HUES64 (cell line): ENCODE measurements at regions not wholly inside any gene's neighbourhood (a gene's known extent, or its start where the extent isn't known, plus 50 kb on each side); places are given as distances from the start of the nearest gene placed in this dataset.

Source experiments
- H3K27ac ChIP-seq: 2 replicates; pipeline ENCODE4 v1.7.0; 2013; ENCODE audit warnings: low read depth, low read length, inconsistent platforms
- H3K27me3 ChIP-seq: 2 replicates; pipeline ENCODE4 v1.6.1; 2013; ENCODE audit warnings: mild to moderate bottlenecking, low read length; ENCODE audit not compliant: insufficient read depth
- H3K36me3 ChIP-seq: 2 replicates; pipeline ENCODE4 v1.6.1; 2013; ENCODE audit warnings: mild to moderate bottlenecking, low read length; ENCODE audit not compliant: insufficient read depth
- H3K4me1 ChIP-seq: 2 replicates; pipeline ENCODE4 v1.6.1; 2013; ENCODE audit warnings: mild to moderate bottlenecking, low read length, moderate library complexity; ENCODE audit not compliant: insufficient read depth
- H3K4me3 ChIP-seq: 2 replicates; pipeline ENCODE4 v1.5.1; 2013; ENCODE audit warnings: mild to moderate bottlenecking, low read length, moderate library complexity
- H3K9ac ChIP-seq: 2 replicates; pipeline ENCODE4 v1.6.1; 2013; ENCODE audit warnings: mild to moderate bottlenecking, low read depth, low read length
- H3K9me3 ChIP-seq: 2 replicates; pipeline ENCODE4 v1.6.1; 2013; ENCODE audit warnings: low read depth, low read length; ENCODE audit not compliant: insufficient read depth
- WGBS: fragments of 150-250, 120-280 bp; methylation state at CpG from one replicate; pipeline ENCODE4 v1.1.7; 2013; ENCODE audit warnings: missing lambda C conversion rate; 5-methylcytosine and 5-hydroxymethylcytosine counted together

DNA sequence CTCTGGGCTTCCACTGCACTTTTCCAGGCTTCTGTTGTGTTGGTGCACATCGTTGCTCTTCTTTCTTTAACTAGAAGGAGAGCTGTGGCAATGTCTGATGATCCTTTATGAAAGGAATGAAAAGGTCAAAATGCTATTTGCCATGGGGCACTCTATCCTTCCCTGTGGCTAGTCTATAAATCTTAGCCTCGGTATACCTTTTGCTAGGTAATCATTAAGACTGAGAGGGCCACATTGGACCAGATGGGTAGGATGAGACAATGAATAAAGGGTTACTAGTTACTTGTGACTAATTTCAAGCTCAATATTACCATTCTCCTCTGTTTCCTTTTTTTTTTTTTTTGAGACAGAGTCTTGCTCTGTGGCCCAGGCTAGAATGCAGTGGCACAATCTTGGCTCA is 89.4 kb upstream of the C1orf87 start:
- no peaks in the 10 kb centered on the region for H3K27me3 ChIP-seq
- 96% methylated on average over 2 of the region's 2 CpGs for WGBS
- H3K4me1 ChIP-seq: no peaks in the 10 kb centered on the region

DNA sequence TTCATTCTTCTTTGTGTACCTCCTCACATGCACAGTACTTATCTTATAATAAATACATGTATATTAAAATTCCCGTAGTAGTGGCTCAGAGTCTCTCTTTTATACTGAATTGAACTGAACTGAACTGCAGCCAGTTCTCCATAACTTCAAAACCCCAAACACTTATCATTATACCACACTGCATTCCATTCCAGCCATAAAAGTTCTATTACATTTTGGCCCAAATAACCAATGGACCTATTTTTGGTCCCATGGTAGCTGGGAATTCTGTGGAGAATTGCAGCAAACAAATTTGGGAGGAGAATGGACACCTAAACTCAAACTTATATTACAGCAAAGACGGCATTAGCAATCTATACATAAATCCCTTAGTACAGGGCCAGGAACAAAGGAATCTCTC is 86.6 kb upstream of the C1orf87 start:
- H3K9me3 ChIP-seq: no peaks in the 10 kb centered on the region
- no peaks in the 10 kb centered on the region for H3K36me3 ChIP-seq
- H3K27ac ChIP-seq: no peak overlapping the region
- no peaks in the 10 kb centered on the region for H3K4me1 ChIP-seq
- no peak overlapping the region for H3K9ac ChIP-seq
- 96% methylated on average over 2 of the region's 2 CpGs for WGBS
- no peak overlapping the region for H3K4me3 ChIP-seq
- H3K27me3 ChIP-seq: no peaks in the 10 kb centered on the region

More for the DNA sequence above, 89.4 kb upstream of the C1orf87 start:
- no peak overlapping the region for H3K27ac ChIP-seq
- H3K9ac ChIP-seq: no peak overlapping the region
- no peaks in the 10 kb centered on the region for H3K36me3 ChIP-seq
- H3K9me3 ChIP-seq: no peaks in the 10 kb centered on the region
- no peak overlapping the region for H3K4me3 ChIP-seq

DNA sequence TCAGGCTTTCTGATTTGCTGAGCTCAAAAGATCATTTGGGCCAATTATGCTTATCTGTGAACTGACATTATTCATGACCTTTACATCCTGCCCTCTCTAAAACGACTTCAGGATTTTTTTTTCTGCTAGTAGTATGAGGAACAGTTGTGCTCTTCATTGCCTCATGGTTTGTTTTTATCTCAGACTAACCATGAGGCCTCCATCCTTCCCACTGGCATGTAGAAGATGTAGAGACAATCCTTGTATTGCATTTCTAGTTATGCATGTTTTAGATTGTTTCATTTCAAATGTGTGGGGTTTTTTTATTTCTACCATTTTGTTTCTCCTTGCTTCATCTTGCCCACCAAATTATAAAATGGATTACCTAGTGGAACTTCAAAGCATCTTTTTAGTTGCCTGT is 82.8 kb upstream of the C1orf87 start:
- Histone ChIP-seq H3K36me3 (no peaks in the 10 kb centered on the region), H3K27ac (no peak overlapping the region), H3K4me3 (no peak overlapping the region), H3K9ac (no peak overlapping the region), H3K4me1 (peaks cover 7% of the 10 kb centered on the region), H3K9me3 (no peaks in the 10 kb centered on the region), H3K27me3 (no peaks in the 10 kb centered on the region)
- WGBS: no CpG with 5 or more reads among the region's 1 CpG

DNA sequence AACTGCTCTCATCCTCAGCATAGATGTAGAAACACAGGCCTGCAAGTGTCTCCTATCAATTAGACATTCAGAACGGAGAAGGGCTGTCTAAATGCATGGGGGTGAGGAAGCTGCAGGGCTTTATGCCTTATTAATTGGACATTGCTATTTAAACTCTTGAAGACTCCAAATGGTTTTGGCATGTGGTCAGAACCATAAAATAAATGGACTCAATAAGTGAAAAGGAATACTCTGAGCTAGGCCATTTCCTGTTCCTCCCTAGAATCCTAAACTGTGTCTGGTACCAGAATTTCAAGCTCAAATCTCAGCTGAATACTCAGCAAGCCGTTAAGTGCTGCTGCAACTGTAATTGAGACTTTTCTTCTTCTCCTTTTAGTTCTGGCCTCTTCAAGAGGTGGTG is 80.4 kb upstream of the C1orf87 start:
- H3K36me3 ChIP-seq: no peaks in the 10 kb centered on the region
- H3K9me3 ChIP-seq: no peaks in the 10 kb centered on the region
- no peak overlapping the region for H3K9ac ChIP-seq
- no peaks in the 10 kb centered on the region for H3K27me3 ChIP-seq
- H3K4me1 ChIP-seq: peaks cover 7% of the 10 kb centered on the region
- H3K4me3 ChIP-seq: no peak overlapping the region
- 92% methylated on average over 2 of the region's 2 CpGs for WGBS
- no peak overlapping the region for H3K27ac ChIP-seq

DNA sequence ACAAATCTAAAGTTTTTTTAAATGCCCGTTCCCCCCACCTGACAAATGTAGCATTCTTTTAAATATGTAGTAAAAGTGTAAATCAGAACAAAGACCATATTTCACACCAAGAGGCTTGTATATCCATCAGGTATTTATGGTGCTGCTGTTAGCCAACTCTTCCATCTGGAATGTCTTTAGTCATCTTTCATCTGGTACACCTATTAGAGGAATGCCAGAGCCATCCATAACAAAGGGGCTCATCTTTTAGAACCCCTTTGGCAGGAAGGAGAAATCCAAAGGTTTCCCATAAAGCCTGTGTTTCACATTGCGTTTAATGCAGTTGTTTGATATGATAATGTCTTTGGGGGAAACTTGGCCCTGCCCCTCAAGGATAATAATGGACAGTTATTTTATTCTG is 79.3 kb upstream of the C1orf87 start:
- Histone ChIP-seq H3K27me3 (no peaks in the 10 kb centered on the region), H3K27ac (no peak overlapping the region), H3K9me3 (no peaks in the 10 kb centered on the region), H3K36me3 (no peaks in the 10 kb centered on the region), H3K9ac (no peak overlapping the region), H3K4me1 (peaks cover 7% of the 10 kb centered on the region), H3K4me3 (no peak overlapping the region)
- WGBS: 61% methylated on average over 1 of the region's 2 CpGs

DNA sequence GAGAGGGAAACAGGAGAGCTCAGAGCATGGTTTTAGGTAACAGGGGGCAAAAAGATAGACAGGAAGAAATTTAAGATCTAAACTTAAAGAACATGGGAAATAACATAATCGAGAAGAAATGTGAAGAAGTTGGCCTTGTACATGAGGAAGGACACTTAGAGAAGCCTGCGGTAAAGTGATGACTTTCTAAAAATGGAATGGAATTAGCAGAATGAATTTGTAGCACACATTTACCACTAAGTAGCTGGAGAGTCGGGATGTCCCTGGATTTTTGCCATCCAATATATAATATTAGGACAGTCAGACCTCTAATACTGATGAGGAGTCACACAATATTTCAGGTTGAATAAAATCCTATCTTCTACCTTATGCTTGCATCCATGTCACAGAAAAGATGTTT is 77.7 kb upstream of the C1orf87 start:
- H3K9me3 ChIP-seq: no peaks in the 10 kb centered on the region
- H3K4me1 ChIP-seq: peaks cover 7% of the 10 kb centered on the region
- 97% methylated on average over 2 of the region's 3 CpGs for WGBS
- no peaks in the 10 kb centered on the region for H3K27me3 ChIP-seq
- H3K27ac ChIP-seq: no peak overlapping the region
- no peaks in the 10 kb centered on the region for H3K36me3 ChIP-seq
- no peak overlapping the region for H3K4me3 ChIP-seq
- H3K9ac ChIP-seq: no peak overlapping the region

DNA sequence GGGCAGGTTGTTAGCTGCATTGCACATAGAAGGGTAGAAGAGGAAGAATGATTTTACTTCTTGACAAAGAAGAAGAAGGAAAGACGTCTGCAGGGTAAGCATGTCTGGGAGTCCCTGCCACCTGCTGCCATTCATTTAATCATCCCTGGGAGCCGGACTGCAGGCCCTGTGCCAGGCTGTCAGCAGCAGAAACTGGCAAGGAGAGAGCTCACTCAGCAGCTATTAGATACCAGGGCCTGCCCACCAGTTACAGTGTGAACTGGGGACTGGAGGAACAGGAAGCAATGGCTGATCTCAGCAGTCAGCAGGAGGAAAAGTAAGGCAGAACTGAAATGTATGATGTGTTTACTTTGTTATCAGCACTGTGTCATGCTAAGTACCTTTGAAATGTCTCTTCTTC is 75.7 kb upstream of the C1orf87 start:
- Histone ChIP-seq H3K36me3 (no peaks in the 10 kb centered on the region), H3K9ac (no peak overlapping the region), H3K4me1 (peaks cover 7% of the 10 kb centered on the region), H3K9me3 (no peaks in the 10 kb centered on the region), H3K27ac (no peak overlapping the region), H3K4me3 (no peak overlapping the region), H3K27me3 (no peaks in the 10 kb centered on the region)
- 80% methylated on average over 2 of the region's 2 CpGs for WGBS

DNA sequence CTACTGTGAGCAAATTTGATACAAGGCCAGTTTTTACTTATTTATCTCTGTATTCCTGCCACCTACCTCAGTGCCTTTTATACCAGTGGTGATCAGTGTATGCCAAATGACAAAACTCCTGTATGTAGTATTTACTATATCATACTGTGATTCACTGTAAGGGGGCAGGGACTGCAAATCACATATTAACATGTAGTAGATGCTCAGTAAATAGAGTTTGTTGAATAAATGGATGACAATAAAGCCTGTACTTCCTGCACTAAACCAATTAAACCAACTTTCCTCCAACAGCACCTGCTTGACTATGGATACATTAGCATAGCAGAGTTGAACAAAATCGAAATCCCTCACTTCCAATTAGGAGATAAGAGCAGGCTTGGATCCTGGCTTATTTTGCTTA is 73.3 kb upstream of the C1orf87 start:
- Histone ChIP-seq H3K27me3 (no peaks in the 10 kb centered on the region), H3K4me3 (no peak overlapping the region), H3K27ac (no peak overlapping the region), H3K4me1 (no peaks in the 10 kb centered on the region), H3K36me3 (no peaks in the 10 kb centered on the region), H3K9ac (no peak overlapping the region), H3K9me3 (no peaks in the 10 kb centered on the region)
- WGBS: 92% methylated on average over 1 of the region's 1 CpG

DNA sequence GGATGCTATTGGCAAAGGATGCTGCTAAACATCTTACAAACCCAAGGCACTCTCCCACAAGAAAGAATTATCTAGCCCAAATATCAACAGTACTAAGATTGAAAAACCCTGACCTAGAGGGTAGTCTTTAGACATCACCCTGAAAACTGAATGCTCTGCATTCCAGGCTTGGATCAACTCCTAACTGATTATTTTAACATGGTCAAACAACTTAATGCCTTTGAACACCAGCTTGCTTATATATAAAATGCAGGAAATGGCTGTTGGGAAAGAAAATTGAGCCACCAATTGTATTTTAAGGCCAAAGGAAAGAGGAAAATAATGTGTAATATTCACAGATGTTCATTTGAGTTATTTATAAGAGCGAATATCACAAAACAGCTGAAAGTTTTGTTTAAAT is 72.2 kb upstream of the C1orf87 start:
- Histone ChIP-seq H3K9ac (no peak overlapping the region), H3K4me1 (no peaks in the 10 kb centered on the region), H3K36me3 (no peaks in the 10 kb centered on the region), H3K9me3 (no peaks in the 10 kb centered on the region), H3K27me3 (no peaks in the 10 kb centered on the region), H3K27ac (no peak overlapping the region), H3K4me3 (no peak overlapping the region)
- 97% methylated on average over 1 of the region's 1 CpG for WGBS

DNA sequence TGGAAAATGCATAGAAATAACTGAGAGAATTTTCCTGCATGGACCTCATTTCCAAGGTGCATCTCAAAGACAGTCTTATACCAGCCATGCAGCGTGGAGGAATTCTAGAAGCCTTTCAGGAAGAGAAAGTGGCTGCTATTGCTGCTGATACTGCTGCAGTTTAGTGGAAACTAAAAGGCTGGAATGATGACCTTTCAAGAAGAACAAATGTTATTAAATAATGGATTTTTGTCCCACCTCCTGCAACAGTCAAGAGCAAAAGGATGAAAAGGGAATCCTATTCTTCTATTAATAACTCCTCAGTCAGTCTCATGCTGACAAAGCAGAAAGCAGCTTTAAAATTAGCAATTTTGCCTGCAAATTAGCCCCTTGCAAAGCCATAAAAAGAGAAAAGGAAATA is 68.2 kb upstream of the C1orf87 start:
- Histone ChIP-seq H3K4me1 (no peaks in the 10 kb centered on the region), H3K9me3 (no peaks in the 10 kb centered on the region), H3K27me3 (no peaks in the 10 kb centered on the region), H3K36me3 (no peaks in the 10 kb centered on the region), H3K9ac (no peak overlapping the region), H3K27ac (no peak overlapping the region), H3K4me3 (no peak overlapping the region)
- WGBS: 90% methylated on average over 1 of the region's 1 CpG

DNA sequence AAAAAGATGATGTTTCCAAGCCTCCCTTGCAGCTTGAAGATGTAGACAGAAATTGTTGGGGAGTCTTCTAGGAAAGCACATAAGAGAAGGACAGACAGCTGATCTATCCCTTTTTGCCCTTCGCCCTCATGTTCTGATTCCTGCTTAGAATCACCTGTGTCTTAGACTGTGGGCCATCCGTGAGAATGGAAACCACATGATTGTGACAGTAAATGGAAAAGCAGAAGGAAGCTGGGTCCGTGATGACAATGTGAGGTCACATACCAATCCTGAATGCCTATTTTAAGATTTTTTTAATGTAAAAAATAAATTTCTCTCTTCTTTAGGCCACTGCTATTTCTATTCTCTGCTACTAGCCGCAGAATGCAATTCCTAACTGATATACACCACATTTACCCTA is 67.7 kb upstream of the C1orf87 start:
- 94% methylated on average over 4 of the region's 4 CpGs for WGBS
- Histone ChIP-seq H3K27ac (no peak overlapping the region), H3K9me3 (no peaks in the 10 kb centered on the region)

DNA sequence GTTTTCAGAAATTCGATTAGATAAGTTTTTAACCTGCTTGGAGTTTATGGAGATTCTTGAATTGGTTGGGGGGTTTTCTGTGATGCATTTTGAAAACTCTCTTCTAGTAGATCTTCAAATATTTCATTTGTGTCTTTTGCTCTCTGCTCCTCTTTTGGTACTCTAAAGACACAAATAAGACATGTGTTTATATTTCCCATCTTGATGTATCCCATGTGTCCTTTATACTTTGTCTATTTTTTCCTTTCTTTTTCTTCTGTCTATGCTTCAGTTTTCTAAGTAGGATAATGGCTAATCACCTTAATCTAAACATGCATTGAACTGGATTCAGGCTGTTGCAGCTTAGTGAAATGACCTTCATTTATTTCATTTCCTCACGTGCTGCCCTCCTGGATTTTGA is 63.8 kb upstream of the C1orf87 start:
- Histone ChIP-seq H3K4me1 (no peaks in the 10 kb centered on the region), H3K9me3 (no peaks in the 10 kb centered on the region), H3K9ac (no peak overlapping the region), H3K4me3 (no peak overlapping the region), H3K27ac (no peak overlapping the region), H3K27me3 (no peaks in the 10 kb centered on the region), H3K36me3 (no peaks in the 10 kb centered on the region)
- 93% methylated on average over 1 of the region's 2 CpGs for WGBS

More for the DNA sequence above, 67.7 kb upstream of the C1orf87 start:
- no peak overlapping the region for H3K4me3 ChIP-seq
- H3K9ac ChIP-seq: no peak overlapping the region
- H3K36me3 ChIP-seq: no peaks in the 10 kb centered on the region
- H3K27me3 ChIP-seq: no peaks in the 10 kb centered on the region
- H3K4me1 ChIP-seq: no peaks in the 10 kb centered on the region
